ENCODE measurements at regions not wholly inside any gene's neighbourhood (a gene's known extent, or its start where the extent isn't known, plus 50 kb on each side); places are given as distances from the start of the nearest gene placed in this dataset.

- Histone ChIP-seq H3K4me1 (ENCODE audit: control insufficient read depth, extremely low read depth, insufficient read depth, low read length) (no peaks in the 10 kb centered on the region), H4K20me1 (ENCODE audit: control insufficient read depth, extremely low read depth, insufficient read depth, low read length) (no peaks in the 10 kb centered on the region), H3K9ac (ENCODE audit: insufficient read depth, low read length) (no peak overlapping the region), H3K27me3 (ENCODE audit: control insufficient read depth, insufficient read depth, low read length) (no peaks in the 10 kb centered on the region), H3K79me2 (ENCODE audit: control insufficient read depth, insufficient read depth, low read length) (no peaks in the 10 kb centered on the region), H3K4me2 (ENCODE audit: extremely low read depth, insufficient read depth, low read length) (no peak overlapping the region), H2AFZ (ENCODE audit: low read length) (no peak overlapping the region), H3K9me3 (ENCODE audit: control insufficient read depth, insufficient read depth, low read depth, low read length) (no peaks in the 10 kb centered on the region), H3K36me3 (ENCODE audit: control insufficient read depth, insufficient read depth, low read length) (no peaks in the 10 kb centered on the region), H3K27ac (ENCODE audit: insufficient read depth, low read length) (no peak overlapping the region), H3K4me3 (replicated peaks in 1 of 4; ENCODE audit: control extremely low read depth in 1 of 4, insufficient read depth in 1 of 4, low read depth in 3 of 4, low read length in 4 of 4) (no peak overlapping the region)
- TF ChIP-seq EZH2 (IDR thresholded peaks at IDR 0.05; ENCODE audit: low read length, missing control alignments) = no peak
- TF ChIP-seq CTCF (conservative IDR thresholded peaks at IDR 0.05 in 1 of 2, IDR thresholded peaks at IDR 0.05 in 1 of 2; ENCODE audit: low read depth in 1 of 2, low read length in 2 of 2) = no peak
- DNase-seq (ENCODE audit: low read depth in 2 of 2) = no peak
Measured at GRCh38 chr7:85449478-85449877, 262.6 kb upstream of the SEMA3D start.

- H3K4me3 ChIP-seq (replicated peaks in 1 of 4; ENCODE audit: control extremely low read depth in 1 of 4, insufficient read depth in 1 of 4, low read depth in 3 of 4, low read length in 4 of 4) = no peak overlapping the region
- TF ChIP-seq EZH2 (IDR thresholded peaks at IDR 0.05; ENCODE audit: low read length, missing control alignments) (no peak), CTCF (conservative IDR thresholded peaks at IDR 0.05 in 1 of 2, IDR thresholded peaks at IDR 0.05 in 1 of 2; ENCODE audit: low read depth in 1 of 2, low read length in 2 of 2) (no peak)
- H3K9me3 ChIP-seq (ENCODE audit: control insufficient read depth, insufficient read depth, low read depth, low read length) = no peaks in the 10 kb centered on the region
- no peak overlapping the region for H3K9ac ChIP-seq (ENCODE audit: insufficient read depth, low read length)
- H3K79me2 ChIP-seq (ENCODE audit: control insufficient read depth, insufficient read depth, low read length) = no peaks in the 10 kb centered on the region
- no peak overlapping the region for H3K27ac ChIP-seq (ENCODE audit: insufficient read depth, low read length)
- no peaks in the 10 kb centered on the region for H3K4me1 ChIP-seq (ENCODE audit: control insufficient read depth, extremely low read depth, insufficient read depth, low read length)
- H3K4me2 ChIP-seq (ENCODE audit: extremely low read depth, insufficient read depth, low read length) = no peak overlapping the region
- H4K20me1 ChIP-seq (ENCODE audit: control insufficient read depth, extremely low read depth, insufficient read depth, low read length) = no peaks in the 10 kb centered on the region
- H3K36me3 ChIP-seq (ENCODE audit: control insufficient read depth, insufficient read depth, low read length) = no peaks in the 10 kb centered on the region
- DNase-seq (ENCODE audit: low read depth in 2 of 2) = no peak
- H3K27me3 ChIP-seq (ENCODE audit: control insufficient read depth, insufficient read depth, low read length) = no peaks in the 10 kb centered on the region
- no peak overlapping the region for H2AFZ ChIP-seq (ENCODE audit: low read length)
Measured at GRCh38 chr7:85447004-85447403, 260.1 kb upstream of the SEMA3D start.

- TF ChIP-seq EZH2 (IDR thresholded peaks at IDR 0.05; ENCODE audit: low read length, missing control alignments) (no peak), CTCF (conservative IDR thresholded peaks at IDR 0.05 in 1 of 2, IDR thresholded peaks at IDR 0.05 in 1 of 2; ENCODE audit: low read depth in 1 of 2, low read length in 2 of 2) (no peak)
- Histone ChIP-seq H2AFZ (ENCODE audit: low read length) (no peak overlapping the region), H3K9ac (ENCODE audit: insufficient read depth, low read length) (no peak overlapping the region), H3K4me1 (ENCODE audit: control insufficient read depth, extremely low read depth, insufficient read depth, low read length) (no peaks in the 10 kb centered on the region), H3K36me3 (ENCODE audit: control insufficient read depth, insufficient read depth, low read length) (no peaks in the 10 kb centered on the region), H3K27me3 (ENCODE audit: control insufficient read depth, insufficient read depth, low read length) (no peaks in the 10 kb centered on the region), H3K4me2 (ENCODE audit: extremely low read depth, insufficient read depth, low read length) (no peak overlapping the region), H4K20me1 (ENCODE audit: control insufficient read depth, extremely low read depth, insufficient read depth, low read length) (no peaks in the 10 kb centered on the region), H3K9me3 (ENCODE audit: control insufficient read depth, insufficient read depth, low read depth, low read length) (no peaks in the 10 kb centered on the region), H3K4me3 (replicated peaks in 1 of 4; ENCODE audit: control extremely low read depth in 1 of 4, insufficient read depth in 1 of 4, low read depth in 3 of 4, low read length in 4 of 4) (no peak overlapping the region), H3K27ac (ENCODE audit: insufficient read depth, low read length) (no peak overlapping the region), H3K79me2 (ENCODE audit: control insufficient read depth, insufficient read depth, low read length) (no peaks in the 10 kb centered on the region)
- DNase-seq (ENCODE audit: low read depth in 2 of 2) = peak; percentile 33 to 62
Measured at GRCh38 chr7:85426487-85426960, 239.7 kb upstream of the SEMA3D start.
